ENCODE measurements at regions not wholly inside any gene's neighbourhood (a gene's known extent, or its start where the extent isn't known, plus 50 kb on each side); places are given as distances from the start of the nearest gene placed in this dataset.

GRCh38 chr12:94815958-94816357 is 165.6 kb upstream of the TMCC3 start:
- no peak for TF ChIP-seq CTCF (IDR thresholded peaks at IDR 0.05; ENCODE audit: control insufficient read depth, extremely low read depth, insufficient read depth)
- no peak overlapping the region for H3K4me3 ChIP-seq (ENCODE audit: low read depth, low read length)
- DNase-seq (ENCODE audit: low read depth), result no peak

GRCh38 chr12:94815450-94815849 is 165.1 kb upstream of the TMCC3 start:
- no peak overlapping the region for H3K4me3 ChIP-seq (ENCODE audit: low read depth, low read length)
- no peak for TF ChIP-seq CTCF (IDR thresholded peaks at IDR 0.05; ENCODE audit: control insufficient read depth, extremely low read depth, insufficient read depth)
- no peak for DNase-seq (ENCODE audit: low read depth)

GRCh38 chr12:94813314-94813713 is 163.0 kb upstream of the TMCC3 start:
- no peak for TF ChIP-seq CTCF (IDR thresholded peaks at IDR 0.05; ENCODE audit: control insufficient read depth, extremely low read depth, insufficient read depth)
- H3K4me3 ChIP-seq (ENCODE audit: low read depth, low read length), result no peak overlapping the region
- no peak for DNase-seq (ENCODE audit: low read depth)

GRCh38 chr12:94812345-94812744 is 162.0 kb upstream of the TMCC3 start:
- H3K4me3 ChIP-seq (ENCODE audit: low read depth, low read length), result no peak overlapping the region
- DNase-seq (ENCODE audit: low read depth), result no peak
- no peak for TF ChIP-seq CTCF (IDR thresholded peaks at IDR 0.05; ENCODE audit: control insufficient read depth, extremely low read depth, insufficient read depth)

GRCh38 chr12:94811611-94812010 is 161.3 kb upstream of the TMCC3 start:
- no peak for DNase-seq (ENCODE audit: low read depth)
- no peak overlapping the region for H3K4me3 ChIP-seq (ENCODE audit: low read depth, low read length)
- TF ChIP-seq CTCF (IDR thresholded peaks at IDR 0.05; ENCODE audit: control insufficient read depth, extremely low read depth, insufficient read depth), result no peak

GRCh38 chr12:94807951-94808350 is 157.6 kb upstream of the TMCC3 start:
- DNase-seq (ENCODE audit: low read depth), result no peak
- TF ChIP-seq CTCF (IDR thresholded peaks at IDR 0.05; ENCODE audit: control insufficient read depth, extremely low read depth, insufficient read depth), result no peak
- no peak overlapping the region for H3K4me3 ChIP-seq (ENCODE audit: low read depth, low read length)

GRCh38 chr12:94806617-94807016 is 156.3 kb upstream of the TMCC3 start:
- H3K4me3 ChIP-seq (ENCODE audit: low read depth, low read length), result no peak overlapping the region
- no peak for DNase-seq (ENCODE audit: low read depth)
- TF ChIP-seq CTCF (IDR thresholded peaks at IDR 0.05; ENCODE audit: control insufficient read depth, extremely low read depth, insufficient read depth), result no peak
